ENCODE measurements at regions not wholly inside any gene's neighbourhood (a gene's known extent, or its start where the extent isn't known, plus 50 kb on each side); places are given as distances from the start of the nearest gene placed in this dataset.

- TF ChIP-seq CTCF (IDR thresholded peaks at IDR 0.05) (no peak), POLR2A (IDR thresholded peaks at IDR 0.05) (no peak), POLR2AphosphoS5 (IDR thresholded peaks at IDR 0.05) (no peak)
Observed at GRCh38 chr2:16722126-16722525, 56.5 kb upstream of the CYRIA start.

Measured in prostate gland (tissue), 2 donors.